ENCODE measurements at regions not wholly inside any gene's neighbourhood (a gene's known extent, or its start where the extent isn't known, plus 50 kb on each side); places are given as distances from the start of the nearest gene placed in this dataset.

DNA sequence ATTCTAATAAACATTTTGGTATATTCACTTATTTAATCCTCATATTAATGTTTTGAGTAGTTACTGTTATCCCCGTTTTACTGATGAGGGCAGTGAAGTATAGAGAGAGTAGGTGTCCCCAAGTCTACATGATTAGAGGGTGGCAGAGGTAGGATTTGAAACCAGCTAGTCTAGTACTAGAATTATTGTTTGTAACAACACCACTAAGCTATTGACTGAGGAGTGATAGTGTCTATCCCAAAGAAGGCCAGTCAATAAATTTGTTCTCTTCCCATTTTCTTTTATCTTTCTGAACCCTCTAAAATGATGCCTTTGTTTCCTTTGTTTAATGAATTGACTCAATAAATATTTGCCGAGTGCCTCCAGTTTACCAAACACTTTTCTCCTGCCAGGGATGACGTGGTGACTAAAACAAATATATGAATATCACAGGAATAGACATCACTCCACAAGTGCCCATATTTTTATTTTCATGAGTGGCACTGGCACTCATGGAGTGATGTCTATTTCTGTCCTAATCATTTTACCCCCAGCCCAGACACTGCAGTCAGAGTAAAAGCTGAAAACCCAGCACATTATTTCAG is 247.5 kb downstream of the SLC16A7 start:
- TF ChIP-seq, protein P1, sequence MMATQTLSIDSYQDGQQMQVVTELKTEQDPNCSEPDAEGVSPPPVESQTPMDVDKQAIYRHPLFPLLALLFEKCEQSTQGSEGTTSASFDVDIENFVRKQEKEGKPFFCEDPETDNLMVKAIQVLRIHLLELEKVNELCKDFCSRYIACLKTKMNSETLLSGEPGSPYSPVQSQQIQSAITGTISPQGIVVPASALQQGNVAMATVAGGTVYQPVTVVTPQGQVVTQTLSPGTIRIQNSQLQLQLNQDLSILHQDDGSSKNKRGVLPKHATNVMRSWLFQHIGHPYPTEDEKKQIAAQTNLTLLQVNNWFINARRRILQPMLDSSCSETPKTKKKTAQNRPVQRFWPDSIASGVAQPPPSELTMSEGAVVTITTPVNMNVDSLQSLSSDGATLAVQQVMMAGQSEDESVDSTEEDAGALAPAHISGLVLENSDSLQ (IDR thresholded peaks at IDR 0.05): no peak
- no peak for TF ChIP-seq ELF4 (IDR thresholded peaks at IDR 0.05)
- no peak for TF ChIP-seq CTBP1 (IDR thresholded peaks at IDR 0.05; ENCODE audit: borderline replicate concordance)
- TF ChIP-seq NFRKB (IDR thresholded peaks at IDR 0.05): no peak
- no peak for TF ChIP-seq BHLHE40 (IDR thresholded peaks at IDR 0.05; ENCODE audit: borderline replicate concordance)
- no peak for TF ChIP-seq FOXM1 (IDR thresholded peaks at IDR 0.05; ENCODE audit: borderline replicate concordance)
- no peak for TF ChIP-seq FOXA1 (IDR thresholded peaks at IDR 0.05)
- TF ChIP-seq SP1 (IDR thresholded peaks at IDR 0.05): no peak
- no peak for TF ChIP-seq SUZ12 (IDR thresholded peaks at IDR 0.05)
- TF ChIP-seq LEF1 (IDR thresholded peaks at IDR 0.05; ENCODE audit: borderline replicate concordance): no peak
- no peak for TF ChIP-seq HDGF (IDR thresholded peaks at IDR 0.05; ENCODE audit: borderline replicate concordance)
- no peak for TF ChIP-seq TARDBP (IDR thresholded peaks at IDR 0.05)
- TF ChIP-seq L3MBTL2 (conservative IDR thresholded peaks at IDR 0.05): no peak
- TF ChIP-seq FOXK2 (IDR thresholded peaks at IDR 0.05): no peak

Measured in HEK293T (cell line).